ENCODE measurements at regions not wholly inside any gene's neighbourhood (a gene's known extent, or its start where the extent isn't known, plus 50 kb on each side); places are given as distances from the start of the nearest gene placed in this dataset.

DNA sequence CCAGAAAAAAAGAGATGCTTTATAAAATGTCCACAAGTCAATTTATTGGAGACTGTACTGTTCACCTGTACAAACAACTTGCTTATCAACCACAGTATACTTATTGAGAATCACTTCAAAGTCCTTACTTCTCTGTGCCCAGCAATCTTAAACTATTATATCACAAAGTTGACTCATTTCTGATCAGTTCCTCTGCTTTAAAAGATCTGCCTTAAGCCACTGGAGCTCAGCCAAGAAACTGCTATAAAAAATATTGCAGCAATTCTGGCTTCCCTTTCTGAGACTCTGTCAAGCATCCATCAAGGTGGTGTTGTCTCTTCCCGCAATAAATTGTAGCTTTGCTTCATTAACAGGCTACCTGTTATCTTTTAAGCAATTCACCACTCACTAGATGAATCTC, 375.2 kb upstream of the SPHKAP start:
- no peak for TF ChIP-seq CTCF (IDR thresholded peaks at IDR 0.05)
- no peak for TF ChIP-seq POLR2A (IDR thresholded peaks at IDR 0.05)

Measured in thyroid gland (tissue), 4 donors.